Activated effector memory CD4-positive, alpha-beta T cell treated with Interleukin-2 at 50 U/mL for 16 hours (primary cell): ENCODE measurements at regions not wholly inside any gene's neighbourhood (a gene's known extent, or its start where the extent isn't known, plus 50 kb on each side); places are given as distances from the start of the nearest gene placed in this dataset.
"Not testable (repeated sequence)": the region's sequence is repeated elsewhere in the genome, so short reads cannot be mapped to it uniquely, and the experiment has no call there.

ENCODE experiments used
- DNase-seq: peaks from one replicate; pipeline ENCODE4 v3.0.0-alpha.2; 2020

DNA sequence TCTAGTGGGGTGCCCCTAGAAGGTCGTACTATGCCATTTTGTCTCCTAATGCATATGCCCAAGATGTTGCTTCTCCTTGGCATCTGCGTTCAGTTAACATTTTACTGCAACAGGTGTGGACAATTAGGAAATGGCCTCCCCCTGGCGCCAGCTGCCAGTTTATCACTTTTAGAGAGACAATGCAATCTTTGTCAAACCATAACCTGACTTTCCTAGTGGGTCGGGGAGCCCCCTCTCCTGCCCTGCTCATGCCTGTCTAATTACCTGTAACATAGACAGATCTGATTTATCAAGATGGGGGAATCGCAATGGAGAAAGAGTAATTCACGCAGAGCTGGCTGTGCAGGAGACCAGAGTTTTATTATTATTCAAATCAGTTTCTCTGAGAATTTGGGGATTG is 353.7 kb upstream of the SGO1 start:
- DNase-seq: no peak

DNA sequence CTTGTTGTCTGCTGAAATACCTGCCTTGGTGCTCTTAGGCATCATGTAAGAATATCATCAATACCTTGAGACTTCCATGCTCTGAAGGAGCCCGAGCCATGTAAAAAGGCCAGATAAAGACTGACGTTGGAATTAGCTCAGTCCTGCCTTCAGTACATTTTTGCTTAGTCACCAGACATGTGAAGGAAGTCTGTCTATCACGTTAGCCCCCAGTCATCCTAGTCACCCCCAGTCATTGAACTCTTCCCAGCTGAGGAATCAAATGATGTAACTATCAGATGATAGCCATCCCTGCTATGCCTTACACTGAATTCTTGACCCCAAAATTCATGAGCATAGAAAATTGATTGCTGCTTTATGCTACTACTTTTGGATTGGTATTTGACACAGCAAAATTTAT is 351.2 kb upstream of the SGO1 start:
- DNase-seq: no peak

DNA sequence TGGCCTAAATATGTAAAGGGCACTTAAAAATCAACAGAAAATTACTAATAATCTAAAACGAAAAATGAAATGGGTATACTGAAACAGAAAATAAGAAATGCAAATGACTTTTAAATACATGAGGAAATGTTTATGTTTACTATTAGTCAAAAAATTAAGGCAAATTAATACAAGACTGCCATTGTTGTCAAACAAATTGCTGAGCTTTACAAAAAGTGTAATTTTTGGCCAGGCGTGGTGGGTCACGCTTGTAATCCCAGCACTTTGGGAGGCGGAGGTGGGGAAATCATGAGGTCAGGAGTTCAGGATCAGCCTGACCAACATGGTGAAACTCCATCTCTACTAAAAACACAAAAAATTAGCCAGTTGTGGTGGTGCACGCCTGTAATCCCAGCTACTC is 343.9 kb upstream of the SGO1 start:
- no peak for DNase-seq

DNA sequence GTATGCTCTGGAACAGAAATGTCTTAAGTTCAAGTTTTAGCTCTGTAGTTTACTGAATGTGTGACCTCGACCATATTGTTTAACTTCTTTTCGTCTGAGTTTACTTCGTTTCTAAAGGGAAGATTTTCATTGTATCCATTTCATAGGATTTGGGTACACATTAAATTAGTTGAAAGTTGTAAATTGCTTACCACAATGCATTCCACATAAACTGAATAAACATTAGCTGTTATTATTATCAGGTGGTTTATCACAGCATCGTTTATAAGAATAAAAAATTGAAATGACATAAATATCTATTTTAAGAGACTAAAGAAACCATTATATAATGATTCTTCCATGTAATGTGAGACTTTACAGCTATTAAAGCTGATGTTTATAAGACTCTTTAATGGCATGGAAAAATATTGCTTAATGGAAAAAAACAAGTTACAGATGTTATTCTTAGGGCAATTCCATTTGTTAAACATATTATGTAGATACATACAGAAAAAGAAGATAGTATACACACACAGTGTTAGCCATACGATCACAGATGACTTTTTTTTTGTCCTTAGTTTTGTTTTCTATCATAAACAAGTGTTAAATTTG is 342.3 kb upstream of the SGO1 start:
- no peak for DNase-seq

DNA sequence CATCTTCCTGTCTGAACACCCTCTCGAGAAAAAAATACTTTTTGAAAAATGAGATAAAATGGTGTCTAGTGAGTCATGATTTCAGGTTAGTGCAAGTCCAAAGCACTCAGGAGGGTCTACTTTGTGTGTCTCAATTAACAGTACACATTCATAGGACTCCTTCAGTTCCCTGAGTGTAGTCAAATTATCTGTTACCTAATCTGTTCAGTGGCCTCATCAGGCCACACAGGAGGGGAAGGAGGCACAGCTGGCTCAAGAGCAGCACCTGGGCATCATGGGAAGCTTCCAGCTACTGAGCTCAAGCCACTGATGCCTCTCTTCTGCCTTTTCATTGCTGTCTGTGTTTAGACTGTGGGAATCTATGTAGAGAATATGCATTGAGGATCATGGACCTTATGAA is 341.4 kb upstream of the SGO1 start:
- no peak for DNase-seq

DNA sequence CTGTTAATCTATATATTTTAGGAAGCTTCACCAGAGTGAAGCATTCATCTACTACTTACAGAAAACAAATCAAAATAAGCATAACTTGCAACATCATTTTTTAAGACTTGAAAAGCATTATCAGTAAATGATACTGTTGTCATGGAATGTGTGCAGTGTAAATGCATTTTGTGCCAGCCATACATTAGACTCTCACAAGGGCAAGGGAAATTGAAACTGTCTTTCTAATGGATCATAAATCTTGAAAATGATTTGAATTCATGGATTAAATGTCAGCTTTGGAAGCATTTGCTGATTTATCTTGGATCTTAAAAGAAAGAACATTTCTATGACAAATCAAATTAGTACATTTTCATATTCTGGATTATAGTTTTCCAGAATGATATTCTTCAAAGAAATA is 338.3 kb upstream of the SGO1 start:
- no peak for DNase-seq

DNA sequence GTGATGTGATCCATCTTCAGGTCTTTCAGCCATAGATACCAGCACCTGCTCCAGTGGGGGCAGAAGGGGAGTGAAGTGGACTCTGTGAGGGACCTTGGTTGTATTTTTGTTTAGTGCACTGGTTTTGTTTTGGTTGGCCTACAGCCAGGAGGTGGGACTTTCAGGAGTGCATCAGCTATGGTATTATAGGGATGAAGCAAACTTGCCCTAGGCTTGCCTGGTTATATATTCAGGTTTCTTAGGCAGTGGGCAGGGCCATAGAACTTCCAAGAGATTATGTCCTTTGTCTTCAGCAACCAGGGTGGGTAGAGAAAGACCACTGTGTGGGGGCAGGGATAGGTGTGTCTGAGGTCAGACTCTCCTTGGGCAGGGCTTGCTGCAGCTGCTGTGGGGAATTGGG is 337.3 kb upstream of the SGO1 start:
- no peak for DNase-seq

DNA sequence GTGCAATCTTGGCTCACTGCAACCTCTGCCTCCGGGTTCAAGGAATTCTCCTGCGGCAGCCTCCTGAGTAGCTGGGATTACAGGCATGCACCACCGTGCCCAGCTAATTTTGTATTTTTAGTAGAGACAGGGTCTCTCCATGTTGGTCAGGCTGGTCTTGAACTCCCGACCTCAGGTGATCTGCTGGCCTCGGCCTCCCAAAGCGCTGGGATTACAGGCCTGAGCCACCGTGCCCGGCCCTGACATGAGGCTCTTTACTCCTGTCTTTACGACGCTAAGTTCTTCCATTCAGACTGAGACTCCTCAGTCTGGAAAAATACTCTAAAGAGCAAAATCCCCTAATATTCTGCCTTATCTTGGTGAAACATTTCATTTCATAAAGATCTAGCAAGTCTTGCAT is 331.3 kb upstream of the SGO1 start:
- not testable (repeated sequence) for DNase-seq

DNA sequence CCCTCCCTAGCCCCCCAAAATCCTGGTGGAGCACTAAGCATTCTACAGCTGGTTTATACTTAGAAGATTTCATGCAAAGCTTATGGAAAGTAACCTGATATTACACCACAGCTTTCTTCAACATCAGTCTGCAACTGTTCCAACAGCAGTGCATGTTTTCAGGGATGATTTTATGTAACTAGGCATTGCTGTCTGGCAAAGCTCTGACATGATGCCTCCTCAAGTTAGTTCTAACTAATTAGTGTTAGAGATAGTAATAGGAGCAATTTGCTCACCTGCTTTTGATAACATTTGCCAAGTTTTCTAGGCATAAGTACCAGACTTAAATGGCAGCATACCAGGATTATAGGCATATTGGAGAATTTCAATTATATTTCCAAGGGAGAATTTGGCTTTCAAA is 330.3 kb upstream of the SGO1 start:
- no peak for DNase-seq

DNA sequence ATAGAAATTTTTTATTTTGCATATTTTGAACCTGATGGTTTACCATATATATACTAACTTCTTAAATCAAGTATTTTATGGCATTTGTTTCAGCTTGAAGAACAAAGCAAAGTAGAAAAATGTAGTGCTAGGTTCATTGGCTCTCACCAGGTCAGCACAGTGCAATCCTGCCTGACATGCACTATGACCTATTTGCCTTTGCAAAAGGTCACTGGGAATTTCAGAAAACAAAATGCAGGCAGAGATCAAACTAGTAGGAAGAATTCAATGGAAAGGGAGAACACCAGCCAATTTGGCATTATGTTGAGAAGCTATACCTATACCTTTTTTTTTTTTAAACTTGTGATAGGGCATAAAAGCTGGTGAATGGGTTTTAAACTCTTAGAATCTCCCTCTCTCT is 329.8 kb upstream of the SGO1 start:
- no peak for DNase-seq

DNA sequence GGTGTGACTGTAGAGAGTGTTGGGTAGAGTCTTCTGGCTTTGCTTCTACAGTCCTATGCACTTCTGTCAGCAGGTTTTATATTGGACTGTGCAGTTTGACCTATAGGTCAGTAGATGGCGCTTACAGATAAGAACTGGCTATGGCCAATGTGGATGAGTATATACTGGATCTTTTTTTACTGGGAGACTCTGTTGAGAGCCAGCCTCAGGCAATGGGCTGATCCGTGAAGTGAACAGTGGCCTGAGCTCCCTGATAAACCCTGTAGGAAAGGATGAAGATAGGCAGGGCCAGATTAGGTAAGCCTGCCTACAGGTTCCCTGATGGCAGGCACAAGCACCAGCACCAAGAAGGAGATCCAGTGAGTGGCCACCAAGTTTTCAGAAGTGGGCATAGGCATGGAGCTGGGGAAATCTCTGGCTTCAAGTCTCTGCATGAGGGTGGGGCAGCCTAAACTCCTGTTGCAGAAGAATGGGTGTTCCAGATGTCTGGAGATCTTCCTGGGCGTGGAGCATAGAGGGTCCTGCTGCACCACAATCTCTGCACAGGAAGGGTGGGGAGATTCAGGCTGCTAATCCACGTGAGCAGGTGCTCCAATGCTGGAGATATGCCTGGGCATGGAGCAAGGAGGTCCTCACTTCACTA is 326.0 kb upstream of the SGO1 start:
- no peak for DNase-seq

DNA sequence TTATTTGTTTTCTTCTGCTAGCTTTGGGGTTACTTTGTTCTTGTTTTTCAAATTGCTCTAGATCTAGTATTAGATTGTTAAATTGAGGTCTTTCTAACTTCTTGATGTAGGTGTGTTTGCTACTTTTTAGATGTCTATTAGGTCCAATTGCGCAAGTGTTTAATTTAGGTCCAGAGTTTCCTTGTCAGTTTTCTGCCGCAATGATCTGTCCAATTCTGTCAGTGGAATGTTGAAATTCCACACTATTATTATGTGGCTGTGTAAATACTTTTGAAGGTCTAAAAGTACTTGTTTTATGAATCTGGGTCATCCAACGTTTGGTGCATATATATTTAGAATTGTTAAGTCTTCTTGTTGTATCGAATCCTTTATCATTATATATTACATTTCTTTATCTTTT is 324.4 kb upstream of the SGO1 start:
- DNase-seq: no peak

DNA sequence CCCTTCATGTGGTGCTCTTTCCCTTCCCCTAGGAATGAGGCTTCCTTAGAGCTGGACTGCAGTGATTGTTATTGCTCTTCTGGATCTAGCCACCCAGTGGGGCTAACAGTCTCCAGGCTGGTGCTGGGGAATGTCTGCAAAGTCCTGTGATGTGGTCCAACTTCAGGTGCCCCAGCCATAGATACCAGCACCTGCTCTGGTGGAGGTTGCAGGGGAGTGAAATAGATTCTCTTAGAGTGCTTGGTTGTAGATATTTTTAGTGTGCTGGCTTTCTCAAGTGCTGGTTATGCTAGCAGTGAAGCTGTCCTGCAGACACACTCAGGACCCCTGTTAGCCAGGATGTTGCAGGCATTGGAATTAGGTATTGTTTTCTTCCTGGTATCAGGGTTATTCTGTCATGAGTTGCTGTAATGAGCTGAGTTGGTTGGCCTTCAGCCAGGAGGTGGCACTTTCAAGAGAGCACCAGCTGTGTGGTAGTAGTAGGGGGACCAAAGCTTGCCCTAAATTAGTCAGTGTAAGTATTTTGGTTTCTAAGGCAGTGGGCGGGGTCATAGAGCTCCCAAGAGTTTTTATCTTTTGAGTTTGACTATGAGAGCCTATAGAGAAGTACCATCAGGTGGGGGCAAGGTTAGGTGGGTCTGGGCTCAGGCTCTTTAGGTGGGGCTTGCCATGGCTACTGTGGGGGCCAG is 317.5 kb upstream of the SGO1 start:
- DNase-seq: no peak

DNA sequence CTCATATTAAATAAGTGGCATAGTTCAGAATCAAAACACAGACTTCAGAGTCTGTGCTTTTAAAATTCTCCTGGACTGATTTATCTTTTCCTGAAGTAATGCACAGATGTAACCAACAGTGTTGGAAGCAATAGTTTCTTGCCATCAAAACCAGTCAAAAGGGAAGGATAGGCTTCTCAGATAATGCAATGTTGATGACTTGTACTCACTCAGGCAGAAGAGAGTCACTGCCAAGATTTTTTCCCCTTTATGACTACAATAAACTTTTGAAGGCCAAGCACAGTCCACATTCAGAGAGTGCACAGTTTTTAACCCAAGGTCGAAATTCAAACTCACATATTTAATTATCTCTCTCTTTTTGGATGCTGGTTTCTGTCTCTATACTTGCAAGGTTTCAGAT is 305.0 kb upstream of the SGO1 start:
- DNase-seq: no peak

DNA sequence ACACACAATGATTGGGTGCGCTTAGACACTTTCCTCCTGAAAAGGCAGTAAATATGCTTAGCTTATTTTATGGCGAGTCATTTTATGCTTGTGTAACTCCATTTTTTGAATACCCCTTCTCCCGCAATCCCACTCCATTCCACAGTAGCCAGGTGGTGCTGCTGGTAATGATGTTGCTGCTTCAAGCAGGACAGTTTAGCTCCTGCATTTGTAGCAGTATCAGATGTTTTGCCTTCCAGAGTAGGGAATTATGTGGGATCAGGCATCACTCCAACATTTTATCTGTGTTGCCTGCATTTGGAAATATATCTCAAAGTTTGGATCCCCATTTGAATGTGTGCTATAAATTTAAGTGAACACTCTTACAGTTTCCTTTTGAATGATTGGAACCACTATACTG is 302.1 kb upstream of the SGO1 start:
- DNase-seq: no peak

DNA sequence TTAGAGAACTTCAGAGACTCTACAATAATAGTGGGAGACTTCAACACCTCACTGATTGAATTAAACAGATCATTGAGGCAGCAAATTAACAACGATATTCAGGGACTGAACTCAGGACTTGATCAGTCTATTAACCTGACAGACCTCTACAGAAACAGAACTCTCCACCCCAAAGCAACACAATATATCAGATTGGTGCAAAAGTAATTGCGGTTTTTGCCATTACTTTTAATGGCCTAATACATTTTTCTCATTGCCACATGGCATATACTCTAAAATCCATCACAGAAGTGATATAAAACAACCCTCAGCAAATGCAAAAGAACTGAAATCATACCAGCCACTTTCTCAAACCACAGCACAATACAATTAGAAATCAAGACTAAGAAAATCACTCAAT is 298.1 kb upstream of the SGO1 start:
- no peak for DNase-seq

DNA sequence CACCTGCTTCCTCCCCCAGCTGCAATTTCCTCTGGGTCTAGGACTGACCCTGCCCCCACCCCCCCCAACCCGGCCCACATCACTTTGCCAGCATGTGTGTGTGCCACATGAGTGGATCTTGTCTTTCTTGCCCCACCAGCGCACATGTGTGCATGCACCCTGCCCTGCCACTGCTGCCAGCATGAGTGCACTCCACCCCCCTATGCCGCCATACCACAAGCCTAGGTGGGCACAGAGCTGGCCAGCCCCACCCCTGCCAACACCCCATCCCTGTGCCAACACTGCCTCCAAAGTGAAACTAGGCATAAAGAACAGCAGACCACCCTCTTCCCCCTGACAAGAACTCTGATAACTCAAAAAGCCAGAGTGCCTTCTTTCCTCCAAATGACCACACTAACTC is 296.3 kb upstream of the SGO1 start:
- no peak for DNase-seq

DNA sequence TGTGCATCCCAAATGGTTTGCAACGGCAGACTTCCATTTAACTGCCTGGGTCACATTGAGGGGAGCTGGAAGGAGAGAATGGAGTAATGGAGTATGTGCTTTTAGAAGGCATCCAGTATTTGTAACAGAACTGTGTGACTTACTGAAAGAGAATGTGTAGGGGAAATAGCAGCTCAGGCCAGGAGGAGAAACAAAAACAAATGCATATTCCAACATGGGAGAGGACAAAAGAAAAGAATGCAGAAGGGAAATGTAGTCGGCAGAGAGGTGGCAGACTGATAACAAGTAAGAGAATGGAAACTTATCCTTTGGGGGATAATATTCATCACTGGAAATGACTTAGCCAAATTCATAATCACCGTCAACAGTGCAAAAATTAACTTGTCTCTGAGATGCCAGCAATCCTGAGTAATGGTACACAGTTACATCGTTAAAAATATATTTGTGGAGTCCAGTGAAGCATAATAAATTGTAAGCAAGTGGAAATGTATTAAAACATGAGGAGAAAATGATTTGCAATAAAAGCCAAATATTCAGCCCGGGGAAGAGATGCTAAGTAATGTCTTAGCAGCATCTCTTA is 294.9 kb upstream of the SGO1 start:
- no peak for DNase-seq

DNA sequence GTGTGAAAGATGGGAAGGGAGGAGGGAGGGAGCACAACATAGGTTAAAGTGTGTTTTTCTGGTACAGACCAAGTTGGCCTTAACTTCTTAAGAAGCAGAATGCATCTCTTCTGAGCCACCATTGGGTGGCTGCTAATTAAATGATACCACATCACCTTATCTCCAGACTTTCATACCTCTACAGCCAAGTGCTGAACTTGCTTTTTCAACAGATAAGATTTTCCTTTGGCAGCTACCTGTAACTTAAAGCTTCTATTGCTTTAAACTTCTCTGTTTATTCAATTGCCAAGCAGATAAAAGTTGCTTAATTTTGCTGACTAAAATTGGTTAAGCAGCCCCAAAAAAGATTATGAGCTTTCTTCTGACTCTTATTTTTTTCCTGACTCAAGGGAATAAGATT is 292.4 kb upstream of the SGO1 start:
- no peak for DNase-seq

DNA sequence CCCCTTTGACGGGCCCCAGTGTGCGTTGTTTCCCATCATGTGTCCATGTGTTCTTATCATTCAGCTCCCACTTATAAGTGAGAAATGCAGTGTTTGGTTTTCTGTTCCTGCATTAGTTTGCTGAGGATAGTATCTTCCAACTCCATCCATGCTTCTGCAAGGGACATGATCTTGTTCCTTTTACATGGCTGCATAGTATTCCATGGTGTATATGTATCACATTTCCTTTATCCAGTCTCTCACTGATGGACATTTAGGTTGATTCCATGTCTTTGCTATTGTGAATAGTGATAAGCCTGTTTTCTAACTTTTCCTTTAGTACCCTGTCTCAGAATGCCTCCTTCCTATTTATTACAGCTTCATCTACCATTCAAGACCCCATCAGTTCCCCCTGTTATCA is 278.2 kb upstream of the SGO1 start:
- DNase-seq: not testable (repeated sequence)

DNA sequence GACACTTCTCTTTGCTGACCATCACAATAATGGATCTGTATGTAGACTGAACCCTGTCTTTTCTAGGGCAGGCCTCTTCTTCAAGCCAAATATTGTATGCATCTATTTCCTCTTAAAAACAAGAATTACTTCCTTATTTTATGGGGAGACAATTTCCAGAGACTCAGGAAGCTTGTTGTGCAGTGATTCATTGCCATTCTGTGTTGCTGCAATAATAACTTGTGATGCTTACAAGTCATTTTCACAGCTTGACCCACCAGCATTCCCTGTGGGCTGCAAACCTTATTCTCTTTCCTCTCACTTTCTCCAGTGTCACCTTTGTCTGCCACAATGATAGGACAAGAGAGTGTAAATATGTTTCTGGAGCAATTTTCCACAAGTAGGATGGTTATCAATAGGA is 276.7 kb upstream of the SGO1 start:
- no peak for DNase-seq

DNA sequence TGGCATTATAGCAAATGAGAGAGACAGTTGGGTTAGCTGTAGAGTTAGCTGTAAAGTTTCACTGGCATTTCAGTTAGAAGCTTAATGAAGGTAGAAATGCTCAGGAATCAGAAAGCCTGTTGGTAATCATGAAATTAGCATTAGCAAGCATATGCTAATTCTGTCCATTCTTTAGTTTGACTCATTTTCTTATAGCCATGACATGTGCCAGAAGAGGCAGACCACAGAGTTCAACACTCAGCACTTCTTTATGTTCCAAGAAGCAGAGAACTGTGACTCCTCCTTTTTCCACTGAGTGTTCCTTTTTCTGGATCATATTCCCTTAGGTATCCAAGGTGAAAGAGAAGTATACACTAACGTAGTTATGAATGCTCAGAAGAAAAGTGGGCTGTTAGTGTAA is 276.2 kb upstream of the SGO1 start:
- no peak for DNase-seq

DNA sequence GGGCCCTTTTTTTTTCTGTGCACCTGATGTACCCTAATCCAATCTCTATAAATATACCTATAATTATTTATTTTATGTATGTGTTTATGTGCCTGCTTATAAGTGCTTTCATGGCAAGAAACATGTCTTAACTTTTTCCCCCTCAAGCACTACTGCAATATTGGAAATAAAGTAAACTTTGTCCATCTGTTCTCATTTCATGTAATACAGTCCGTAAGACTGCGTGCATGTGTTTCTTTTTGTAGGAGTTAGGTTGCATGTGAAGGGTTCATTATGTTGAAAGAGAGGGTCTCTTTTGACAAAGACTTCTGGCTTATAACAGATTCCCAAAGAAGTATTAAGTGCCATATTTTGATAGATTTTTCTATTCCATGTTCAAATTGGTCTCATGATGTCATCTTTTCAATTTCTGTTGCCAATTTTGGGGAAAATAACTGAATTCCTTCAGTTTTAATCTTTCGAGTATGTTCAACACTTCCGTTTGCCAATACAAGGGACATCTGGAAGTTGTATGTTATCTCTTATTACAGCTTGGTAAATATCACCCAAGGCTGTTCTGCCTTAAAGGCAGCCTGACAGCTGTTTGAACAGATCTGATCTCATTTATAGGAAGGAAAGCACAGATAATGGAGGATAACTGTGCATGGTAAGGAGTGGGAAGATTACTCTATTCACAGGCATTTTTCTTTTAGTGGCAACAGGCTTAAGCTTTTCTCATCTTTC is 273.1 kb upstream of the SGO1 start:
- no peak for DNase-seq

DNA sequence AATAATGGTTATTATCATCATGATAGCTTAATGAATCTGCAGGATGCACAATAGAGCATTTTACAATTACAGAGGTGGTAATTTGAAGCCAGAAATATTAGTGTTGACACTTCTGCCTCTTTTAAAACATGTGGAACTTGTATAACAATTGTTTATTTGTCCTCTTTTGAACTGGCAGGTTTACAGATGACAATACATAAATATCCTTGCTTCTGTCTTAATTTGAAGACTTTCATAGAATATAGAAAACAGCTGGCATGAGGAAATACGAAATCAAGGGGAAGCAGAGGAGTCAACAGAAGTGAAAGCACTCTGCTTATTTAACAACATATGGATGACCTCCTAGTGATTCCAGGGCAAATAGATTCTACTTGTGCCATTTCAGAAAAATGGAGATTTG is 270.5 kb upstream of the SGO1 start:
- DNase-seq: no peak
